ENCODE measurements at regions not wholly inside any gene's neighbourhood (a gene's known extent, or its start where the extent isn't known, plus 50 kb on each side); places are given as distances from the start of the nearest gene placed in this dataset.

DNA sequence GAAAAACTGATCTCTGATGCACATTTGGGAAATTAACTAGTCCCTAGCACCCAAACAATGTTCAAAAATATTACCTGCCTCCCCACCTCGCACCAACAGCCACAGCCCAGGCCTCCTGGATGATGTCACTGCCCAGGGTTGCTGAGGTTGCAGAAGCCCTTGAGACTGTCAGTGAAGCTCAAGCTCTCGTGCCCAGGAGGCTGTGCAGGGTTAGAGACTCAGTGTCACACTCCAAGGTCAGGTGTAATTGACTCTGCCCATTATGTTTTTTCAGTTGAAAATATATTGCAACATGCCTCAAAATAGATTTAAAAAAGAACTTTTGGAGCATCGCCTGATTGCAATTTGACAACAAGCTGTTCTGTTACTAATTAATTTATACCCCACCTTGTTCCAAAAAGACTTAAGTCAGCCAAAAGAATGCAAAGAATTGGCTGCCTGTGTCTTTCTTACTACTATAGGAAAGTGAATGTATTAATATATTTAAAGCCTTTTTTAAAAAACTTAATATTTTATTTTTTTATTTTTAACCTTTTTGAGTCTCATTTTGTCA is 72.3 kb downstream of the CMAS start:
- WGBS (ENCODE audit: low lambda C conversion rate): 1% methylated on average over 3 of the region's 3 CpGs
- TF ChIP-seq TEAD4 (IDR thresholded peaks at IDR 0.05; ENCODE audit: borderline replicate concordance, insufficient read depth) (no peak), ELF1 (IDR thresholded peaks at IDR 0.05) (no peak), TCF12 (IDR thresholded peaks at IDR 0.05) (no peak)
- TF ChIP-seq, protein P1, sequence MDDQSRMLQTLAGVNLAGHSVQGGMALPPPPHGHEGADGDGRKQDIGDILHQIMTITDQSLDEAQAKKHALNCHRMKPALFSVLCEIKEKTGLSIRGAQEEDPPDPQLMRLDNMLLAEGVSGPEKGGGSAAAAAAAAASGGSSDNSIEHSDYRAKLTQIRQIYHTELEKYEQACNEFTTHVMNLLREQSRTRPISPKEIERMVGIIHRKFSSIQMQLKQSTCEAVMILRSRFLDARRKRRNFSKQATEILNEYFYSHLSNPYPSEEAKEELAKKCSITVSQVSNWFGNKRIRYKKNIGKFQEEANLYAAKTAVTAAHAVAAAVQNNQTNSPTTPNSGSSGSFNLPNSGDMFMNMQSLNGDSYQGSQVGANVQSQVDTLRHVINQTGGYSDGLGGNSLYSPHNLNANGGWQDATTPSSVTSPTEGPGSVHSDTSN (IDR thresholded peaks at IDR 0.05): no peak
- no peak overlapping the region for H3K4me2 ChIP-seq
- no peak overlapping the region for H2AFZ ChIP-seq (ENCODE audit: low read depth)
- no peaks in the 10 kb centered on the region for H3K9me3 ChIP-seq
- no peaks in the 10 kb centered on the region; the same call in 1 of the 2 replicates for H3K27me3 ChIP-seq (ENCODE audit: insufficient read depth)
- ChIA-PET POLR2A (no interaction called here), CTCF (interaction anchor here (1.0 kb wide), 1 partner anchor 342 kb away, joined by 3 read pairs; no protein-coding TSS in a partner anchor)
- H3K4me3 ChIP-seq (ENCODE audit: low read depth in 2 of 2, low read length in 1 of 2): no peak overlapping the region
- no peaks in the 10 kb centered on the region; a peak in 1 of 4 replicates for H3K4me1 ChIP-seq (ENCODE audit: control insufficient read depth in 1 of 2, insufficient read depth in 2 of 2, low read depth in 1 of 2, low read length in 1 of 2)
- H3K36me3 ChIP-seq (replicated peaks in 1 of 2; ENCODE audit: control insufficient read depth in 1 of 2, insufficient read depth in 2 of 2, low read length in 1 of 2): no peaks in the 10 kb centered on the region
- H3K9me2 ChIP-seq: no peaks in the 10 kb centered on the region
- no peaks in the 10 kb centered on the region for H4K20me1 ChIP-seq (ENCODE audit: insufficient read depth)
- no peaks in the 10 kb centered on the region for H3F3A ChIP-seq (replicated peaks; ENCODE audit: insufficient read depth)
- H3K9ac ChIP-seq: no peak overlapping the region
- no peak overlapping the region for H3K27ac ChIP-seq (ENCODE audit: low read depth in 2 of 2, low read length in 1 of 2)
- DNase-seq: no peak
- H3K79me2 ChIP-seq (ENCODE audit: insufficient read depth): no peaks in the 10 kb centered on the region

DNA sequence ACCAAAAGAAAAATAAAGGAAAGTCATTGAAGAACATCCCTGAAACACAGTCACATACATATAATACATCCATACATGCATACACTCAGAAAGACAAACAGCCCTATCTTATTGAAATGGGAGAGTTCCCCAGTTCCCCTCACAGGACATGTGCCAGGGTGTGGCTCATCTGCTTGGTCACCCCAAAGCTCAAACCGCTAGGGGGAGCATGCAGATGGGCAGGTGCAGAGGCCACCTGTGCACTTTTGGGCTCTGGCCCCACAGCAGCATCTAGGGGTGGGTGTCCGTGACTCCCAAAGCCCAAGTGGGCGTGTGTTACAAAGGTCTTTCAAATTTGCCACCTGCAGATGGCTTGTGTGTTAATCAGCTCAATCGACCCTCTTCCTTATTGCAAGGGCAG is 75.2 kb downstream of the CMAS start:
- TF ChIP-seq JUND (IDR thresholded peaks at IDR 0.05): no peak
- TF ChIP-seq, protein P2, sequence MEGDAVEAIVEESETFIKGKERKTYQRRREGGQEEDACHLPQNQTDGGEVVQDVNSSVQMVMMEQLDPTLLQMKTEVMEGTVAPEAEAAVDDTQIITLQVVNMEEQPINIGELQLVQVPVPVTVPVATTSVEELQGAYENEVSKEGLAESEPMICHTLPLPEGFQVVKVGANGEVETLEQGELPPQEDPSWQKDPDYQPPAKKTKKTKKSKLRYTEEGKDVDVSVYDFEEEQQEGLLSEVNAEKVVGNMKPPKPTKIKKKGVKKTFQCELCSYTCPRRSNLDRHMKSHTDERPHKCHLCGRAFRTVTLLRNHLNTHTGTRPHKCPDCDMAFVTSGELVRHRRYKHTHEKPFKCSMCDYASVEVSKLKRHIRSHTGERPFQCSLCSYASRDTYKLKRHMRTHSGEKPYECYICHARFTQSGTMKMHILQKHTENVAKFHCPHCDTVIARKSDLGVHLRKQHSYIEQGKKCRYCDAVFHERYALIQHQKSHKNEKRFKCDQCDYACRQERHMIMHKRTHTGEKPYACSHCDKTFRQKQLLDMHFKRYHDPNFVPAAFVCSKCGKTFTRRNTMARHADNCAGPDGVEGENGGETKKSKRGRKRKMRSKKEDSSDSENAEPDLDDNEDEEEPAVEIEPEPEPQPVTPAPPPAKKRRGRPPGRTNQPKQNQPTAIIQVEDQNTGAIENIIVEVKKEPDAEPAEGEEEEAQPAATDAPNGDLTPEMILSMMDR (IDR thresholded peaks at IDR 0.05): peak; percentile 30; the same call in 1 of the 2 replicates
- Histone ChIP-seq H3K27me3 (ENCODE audit: insufficient read depth) (no peaks in the 10 kb centered on the region; the same call in 1 of the 2 replicates), H4K20me1 (ENCODE audit: insufficient read depth) (no peaks in the 10 kb centered on the region), H2AFZ (ENCODE audit: low read depth) (no peak overlapping the region), H3K4me3 (ENCODE audit: low read depth in 2 of 2, low read length in 1 of 2) (no peak overlapping the region), H3K9me3 (no peaks in the 10 kb centered on the region), H3K9ac (no peak overlapping the region), H3K36me3 (replicated peaks in 1 of 2; ENCODE audit: control insufficient read depth in 1 of 2, insufficient read depth in 2 of 2, low read length in 1 of 2) (no peaks in the 10 kb centered on the region), H3F3A (replicated peaks; ENCODE audit: insufficient read depth) (no peaks in the 10 kb centered on the region), H3K4me1 (ENCODE audit: control insufficient read depth in 1 of 2, insufficient read depth in 2 of 2, low read depth in 1 of 2, low read length in 1 of 2) (no peaks in the 10 kb centered on the region; a peak in 1 of 4 replicates), H3K27ac (ENCODE audit: low read depth in 2 of 2, low read length in 1 of 2) (no peak overlapping the region), H3K4me2 (no peak overlapping the region), H3K9me2 (no peaks in the 10 kb centered on the region), H3K79me2 (ENCODE audit: insufficient read depth) (no peaks in the 10 kb centered on the region)
- DNase-seq: no peak
- POLR2A ChIA-PET: no interaction called here
- CTCF ChIA-PET: no interaction called here
- 6% methylated on average over 3 of the region's 4 CpGs for WGBS (ENCODE audit: low lambda C conversion rate)

DNA sequence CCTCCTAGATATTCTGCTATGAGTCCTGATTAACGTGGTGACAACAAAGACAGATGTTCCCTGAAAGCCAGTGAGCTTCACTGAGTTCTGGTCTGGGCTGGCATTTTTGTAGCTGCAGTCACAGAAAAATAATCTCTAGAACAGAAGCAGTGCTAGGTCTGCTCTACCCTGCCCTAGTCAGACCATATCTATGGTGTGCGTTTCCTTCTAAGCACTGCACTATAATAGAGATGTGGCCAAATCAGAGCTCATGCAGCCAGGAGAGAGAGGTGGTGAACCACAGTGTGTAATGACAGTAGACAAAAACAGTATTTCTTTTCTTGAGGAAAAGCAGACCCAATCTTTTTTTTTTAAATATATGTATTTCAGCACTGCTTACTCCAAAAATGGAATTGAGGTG is 76.3 kb downstream of the CMAS start:
- H3K4me3 ChIP-seq (ENCODE audit: low read depth in 2 of 2, low read length in 1 of 2): no peak overlapping the region
- no peak overlapping the region for H3K4me2 ChIP-seq
- 0% methylated on average over 2 of the region's 2 CpGs for WGBS (ENCODE audit: low lambda C conversion rate)
- CTCF ChIA-PET: interaction anchor here (1.1 kb wide), 1 partner anchor 424 kb away, joined by 3 read pairs; no protein-coding TSS in a partner anchor
- H3K27me3 ChIP-seq (ENCODE audit: insufficient read depth): no peaks in the 10 kb centered on the region; the same call in 1 of the 2 replicates
- H4K20me1 ChIP-seq (ENCODE audit: insufficient read depth): no peaks in the 10 kb centered on the region
- POLR2A ChIA-PET: no interaction called here
- H3K4me1 ChIP-seq (ENCODE audit: control insufficient read depth in 1 of 2, insufficient read depth in 2 of 2, low read depth in 1 of 2, low read length in 1 of 2): no peaks in the 10 kb centered on the region; a peak in 1 of 4 replicates
- no peak for DNase-seq
- no peaks in the 10 kb centered on the region for H3K36me3 ChIP-seq (replicated peaks in 1 of 2; ENCODE audit: control insufficient read depth in 1 of 2, insufficient read depth in 2 of 2, low read length in 1 of 2)
- H3K9me2 ChIP-seq: no peaks in the 10 kb centered on the region
- H3K79me2 ChIP-seq (ENCODE audit: insufficient read depth): no peaks in the 10 kb centered on the region
- H3K9me3 ChIP-seq: no peaks in the 10 kb centered on the region
- H3K27ac ChIP-seq (ENCODE audit: low read depth in 2 of 2, low read length in 1 of 2): no peak overlapping the region
- no peaks in the 10 kb centered on the region for H3F3A ChIP-seq (replicated peaks; ENCODE audit: insufficient read depth)
- TF ChIP-seq TAF1 (IDR thresholded peaks at IDR 0.05; ENCODE audit: borderline replicate concordance, low read depth, low read length): no peak
- TF ChIP-seq, protein P3, sequence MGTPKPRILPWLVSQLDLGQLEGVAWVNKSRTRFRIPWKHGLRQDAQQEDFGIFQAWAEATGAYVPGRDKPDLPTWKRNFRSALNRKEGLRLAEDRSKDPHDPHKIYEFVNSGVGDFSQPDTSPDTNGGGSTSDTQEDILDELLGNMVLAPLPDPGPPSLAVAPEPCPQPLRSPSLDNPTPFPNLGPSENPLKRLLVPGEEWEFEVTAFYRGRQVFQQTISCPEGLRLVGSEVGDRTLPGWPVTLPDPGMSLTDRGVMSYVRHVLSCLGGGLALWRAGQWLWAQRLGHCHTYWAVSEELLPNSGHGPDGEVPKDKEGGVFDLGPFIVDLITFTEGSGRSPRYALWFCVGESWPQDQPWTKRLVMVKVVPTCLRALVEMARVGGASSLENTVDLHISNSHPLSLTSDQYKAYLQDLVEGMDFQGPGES (IDR thresholded peaks at IDR 0.05; ENCODE audit: low read depth, low read length): no peak
- TF ChIP-seq EP300 (IDR thresholded peaks at IDR 0.05; ENCODE audit: borderline replicate concordance in 1 of 2, low read depth in 1 of 2, low read length in 1 of 2): no peak
- TF ChIP-seq RCOR1 (IDR thresholded peaks at IDR 0.05; ENCODE audit: low read length): no peak
- TF ChIP-seq TEAD4 (IDR thresholded peaks at IDR 0.05; ENCODE audit: borderline replicate concordance, insufficient read depth): no peak
- no peak for TF ChIP-seq YY1 (IDR thresholded peaks at IDR 0.05; ENCODE audit: low read depth)
- TF ChIP-seq TCF12 (IDR thresholded peaks at IDR 0.05): no peak
- no peak for TF ChIP-seq SIN3A (IDR thresholded peaks at IDR 0.05; ENCODE audit: borderline replicate concordance, low read depth, low read length)
- TF ChIP-seq FOXM1 (IDR thresholded peaks at IDR 0.05; ENCODE audit: low read depth): no peak
- no peak for TF ChIP-seq FOXJ3 (CRISPR knock-in tag; IDR thresholded peaks at IDR 0.05)
- TF ChIP-seq RFX5 (IDR thresholded peaks at IDR 0.05; ENCODE audit: low read length): no peak
- TF ChIP-seq GABPA (IDR thresholded peaks at IDR 0.05; ENCODE audit: low read depth): no peak
- no peak for TF ChIP-seq CHD2 (IDR thresholded peaks at IDR 0.05; ENCODE audit: low read length, partially characterized antibody)
- TF ChIP-seq NFIC (IDR thresholded peaks at IDR 0.05; ENCODE audit: borderline replicate concordance): no peak
- H2AFZ ChIP-seq (ENCODE audit: low read depth): no peak overlapping the region
- no peak overlapping the region for H3K9ac ChIP-seq

Measured in SK-N-SH (cell line).